MM.1S (cell line): ENCODE measurements at regions not wholly inside any gene's neighbourhood (a gene's known extent, or its start where the extent isn't known, plus 50 kb on each side); places are given as distances from the start of the nearest gene placed in this dataset.

Source experiments
- DNase-seq: peaks from one replicate; pipeline ENCODE4 v3.0.0-alpha.2; 2015
- H2AFZ ChIP-seq: fragments of 300-600 bp; sonication (generic); 2 replicates; pipeline ENCODE4 v1.6.0; 2016; ENCODE audit warnings: antibody characterized with exemption, low read length
- H3F3A ChIP-seq: fragments of 300-600 bp; sonication (generic); 2 replicates; pipeline ENCODE4 v1.6.1; 2016; ENCODE audit warnings: mild to moderate bottlenecking, antibody characterized with exemption, low read length, moderate library complexity, mixed read lengths; ENCODE audit not compliant: insufficient read depth
- H3K27ac ChIP-seq: fragments of 300-600 bp; sonication (generic); 2 replicates; pipeline ENCODE4 v1.5.1; 2016; ENCODE audit warnings: mild to moderate bottlenecking, low read length
- H3K27me3 ChIP-seq: fragments of 300-600 bp; sonication (generic); replicated peaks from 2 replicates; pipeline ENCODE4 v1.6.0; 2016; ENCODE audit warnings: low read length; ENCODE audit not compliant: insufficient read depth
- H3K36me3 ChIP-seq: fragments of 300-600 bp; sonication (generic); replicated peaks from 2 replicates; pipeline ENCODE4 v1.6.1; 2016; ENCODE audit warnings: mild to moderate bottlenecking, low read length, mixed read lengths; ENCODE audit not compliant: insufficient read depth
- H3K4me1 ChIP-seq: fragments of 300-600 bp; sonication (generic); 2 replicates; pipeline ENCODE4 v1.6.1; 2016; ENCODE audit warnings: low read length, mixed read lengths
- H3K4me2 ChIP-seq: fragments of 300-600 bp; sonication (generic); 2 replicates; pipeline ENCODE4 v1.6.0; 2016; ENCODE audit warnings: low read depth, low read length
- H3K4me3 ChIP-seq: fragments of 300-600 bp; sonication (generic); 2 replicates; pipeline ENCODE4 v1.5.1; 2016; ENCODE audit warnings: low read length, mixed read lengths
- H3K79me2 ChIP-seq: fragments of 300-600 bp; sonication (generic); 2 replicates; pipeline ENCODE4 v1.6.1; 2016; ENCODE audit warnings: mixed run types, low read length, mixed read lengths
- H3K9ac ChIP-seq: fragments of 300-600 bp; sonication (generic); 2 replicates; pipeline ENCODE4 v1.6.1; 2016; ENCODE audit warnings: low read length, mixed read lengths
- H3K9me2 ChIP-seq: fragments of 300-600 bp; sonication (generic); replicated peaks from 2 replicates; pipeline ENCODE4 v1.6.1; 2016; ENCODE audit warnings: mild to moderate bottlenecking, low read length, mixed read lengths; ENCODE audit not compliant: insufficient read depth
- H3K9me3 ChIP-seq: fragments of 300-600 bp; sonication (generic); replicated peaks from 2 replicates; pipeline ENCODE4 v1.6.1; 2016; ENCODE audit warnings: mild to moderate bottlenecking, low read length, mixed read lengths; ENCODE audit not compliant: insufficient read depth
- H4K20me1 ChIP-seq: fragments of 300-600 bp; sonication (generic); 2 replicates; pipeline ENCODE4 v1.6.1; 2016; ENCODE audit warnings: mild to moderate bottlenecking, low read length, moderate library complexity, mixed read lengths; ENCODE audit not compliant: insufficient read depth
- EZH2 ChIP-seq: fragments of 300-600 bp; sonication (generic); optimal IDR thresholded peaks from 2 replicates; pipeline ENCODE3; 2017; ENCODE audit warnings: low read depth, mild to moderate bottlenecking, antibody characterized with exemption, low read length, mixed read lengths
- EZH2phosphoT487 ChIP-seq: fragments of 300-600 bp; sonication (generic); IDR thresholded peaks from 2 replicates; pipeline ENCODE4 v1.6.1; 2018; ENCODE audit warnings: antibody characterized with exemption, low read length
- TF ChIP-seq, protein P1 (sequence below): fragments of 300-600 bp; sonication (generic); IDR thresholded peaks from 2 replicates; pipeline ENCODE4 v1.5.1; 2016; ENCODE audit warnings: antibody characterized with exemption, low read length, mixed read lengths

DNA sequence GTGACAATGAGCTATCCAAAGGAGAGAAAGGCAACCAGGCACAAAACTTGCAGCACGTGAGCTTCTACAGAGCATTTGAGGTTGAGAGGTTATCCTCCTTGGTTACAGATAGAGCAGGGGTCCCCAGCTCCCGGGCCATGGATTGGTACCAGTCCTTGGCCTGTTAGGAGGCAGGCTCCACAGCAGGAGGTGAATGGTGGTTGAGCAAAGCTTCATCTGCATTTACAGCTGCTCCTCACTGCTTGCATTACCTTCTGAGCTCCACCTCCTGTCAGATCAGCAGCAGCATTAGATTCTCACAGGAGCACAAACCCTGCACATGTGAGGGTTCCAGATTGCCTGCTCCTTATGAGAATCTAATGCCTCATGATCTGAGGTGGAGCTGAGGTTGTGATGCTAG is 57.8 kb upstream of the ST8SIA3 start:
- H3K4me2 ChIP-seq: no peak overlapping the region
- no peak overlapping the region for H2AFZ ChIP-seq
- TF ChIP-seq EZH2phosphoT487 (no peak), EZH2 (no peak)
- TF ChIP-seq, protein P1, sequence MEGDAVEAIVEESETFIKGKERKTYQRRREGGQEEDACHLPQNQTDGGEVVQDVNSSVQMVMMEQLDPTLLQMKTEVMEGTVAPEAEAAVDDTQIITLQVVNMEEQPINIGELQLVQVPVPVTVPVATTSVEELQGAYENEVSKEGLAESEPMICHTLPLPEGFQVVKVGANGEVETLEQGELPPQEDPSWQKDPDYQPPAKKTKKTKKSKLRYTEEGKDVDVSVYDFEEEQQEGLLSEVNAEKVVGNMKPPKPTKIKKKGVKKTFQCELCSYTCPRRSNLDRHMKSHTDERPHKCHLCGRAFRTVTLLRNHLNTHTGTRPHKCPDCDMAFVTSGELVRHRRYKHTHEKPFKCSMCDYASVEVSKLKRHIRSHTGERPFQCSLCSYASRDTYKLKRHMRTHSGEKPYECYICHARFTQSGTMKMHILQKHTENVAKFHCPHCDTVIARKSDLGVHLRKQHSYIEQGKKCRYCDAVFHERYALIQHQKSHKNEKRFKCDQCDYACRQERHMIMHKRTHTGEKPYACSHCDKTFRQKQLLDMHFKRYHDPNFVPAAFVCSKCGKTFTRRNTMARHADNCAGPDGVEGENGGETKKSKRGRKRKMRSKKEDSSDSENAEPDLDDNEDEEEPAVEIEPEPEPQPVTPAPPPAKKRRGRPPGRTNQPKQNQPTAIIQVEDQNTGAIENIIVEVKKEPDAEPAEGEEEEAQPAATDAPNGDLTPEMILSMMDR: no peak
- H3K9me2 ChIP-seq: no peaks in the 10 kb centered on the region
- H3K4me1 ChIP-seq: no peaks in the 10 kb centered on the region
- H3K4me3 ChIP-seq: no peak overlapping the region
- DNase-seq: no peak
- no peaks in the 10 kb centered on the region for H3K27me3 ChIP-seq
- no peaks in the 10 kb centered on the region for H3K79me2 ChIP-seq
- H3K9me3 ChIP-seq: no peaks in the 10 kb centered on the region
- no peaks in the 10 kb centered on the region for H4K20me1 ChIP-seq
- no peaks in the 10 kb centered on the region for H3K36me3 ChIP-seq
- H3K9ac ChIP-seq: no peak overlapping the region
- no peaks in the 10 kb centered on the region for H3F3A ChIP-seq
- no peak overlapping the region for H3K27ac ChIP-seq

DNA sequence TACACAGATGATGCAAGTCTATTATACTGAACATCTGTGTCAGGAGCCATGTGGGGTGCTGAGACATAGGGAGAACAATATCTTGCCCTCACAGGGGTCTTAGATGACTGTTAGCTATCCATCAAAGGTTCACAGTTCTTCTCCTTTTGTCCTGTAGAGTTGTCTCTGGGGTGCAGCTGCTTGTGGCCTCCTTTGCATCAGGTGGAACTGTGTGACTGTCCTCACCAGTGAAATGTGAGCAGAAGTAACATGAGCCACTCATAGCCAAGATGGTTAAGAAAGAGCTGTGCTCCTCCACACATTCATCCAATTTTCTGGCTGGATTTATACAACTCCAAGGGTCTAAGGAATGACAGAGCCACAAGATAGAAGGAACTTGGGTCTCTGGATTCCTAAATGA is 56.0 kb upstream of the ST8SIA3 start:
- Histone ChIP-seq H3K9me2 (no peaks in the 10 kb centered on the region), H3K9ac (no peak overlapping the region), H3K36me3 (no peaks in the 10 kb centered on the region), H2AFZ (no peak overlapping the region), H3K4me2 (no peak overlapping the region), H3K27me3 (no peaks in the 10 kb centered on the region), H3K4me3 (no peak overlapping the region), H3K4me1 (no peaks in the 10 kb centered on the region), H3K27ac (no peak overlapping the region), H3K79me2 (no peaks in the 10 kb centered on the region), H3F3A (no peaks in the 10 kb centered on the region), H3K9me3 (no peaks in the 10 kb centered on the region), H4K20me1 (no peaks in the 10 kb centered on the region)
- TF ChIP-seq, protein P1: no peak
- TF ChIP-seq EZH2phosphoT487 (no peak), EZH2 (no peak)
- DNase-seq: no peak

DNA sequence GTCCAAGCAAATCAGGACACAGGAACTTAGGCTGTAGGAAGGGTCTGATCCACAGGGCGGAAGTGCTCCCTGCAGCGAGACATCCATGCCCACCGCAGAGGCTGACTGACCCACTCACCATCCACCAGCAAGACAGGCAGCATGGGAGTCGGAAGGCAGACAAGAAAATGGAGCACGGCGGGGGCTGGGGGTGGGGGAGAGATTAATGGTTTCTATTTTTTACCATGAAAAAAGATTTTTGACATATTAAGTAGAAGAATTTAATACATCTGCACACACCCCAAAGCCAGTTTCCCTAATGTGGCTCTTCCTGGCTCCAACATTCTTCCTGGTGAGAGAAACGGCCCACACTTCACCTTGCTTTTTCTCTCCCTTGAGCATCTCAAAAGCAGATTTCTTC is 55.1 kb upstream of the ST8SIA3 start:
- Histone ChIP-seq H3K36me3 (no peaks in the 10 kb centered on the region), H3K79me2 (no peaks in the 10 kb centered on the region), H3K4me3 (no peak overlapping the region), H3K4me2 (no peak overlapping the region), H3K9me3 (no peaks in the 10 kb centered on the region), H3F3A (no peaks in the 10 kb centered on the region), H4K20me1 (no peaks in the 10 kb centered on the region), H3K4me1 (no peaks in the 10 kb centered on the region), H2AFZ (no peak overlapping the region), H3K9me2 (no peaks in the 10 kb centered on the region), H3K9ac (no peak overlapping the region), H3K27ac (no peak overlapping the region), H3K27me3 (no peaks in the 10 kb centered on the region)
- no peak for DNase-seq
- TF ChIP-seq, protein P1: no peak
- TF ChIP-seq EZH2phosphoT487: no peak
- no peak for TF ChIP-seq EZH2
